ENCODE measurements at regions not wholly inside any gene's neighbourhood (a gene's known extent, or its start where the extent isn't known, plus 50 kb on each side); places are given as distances from the start of the nearest gene placed in this dataset.

DNA sequence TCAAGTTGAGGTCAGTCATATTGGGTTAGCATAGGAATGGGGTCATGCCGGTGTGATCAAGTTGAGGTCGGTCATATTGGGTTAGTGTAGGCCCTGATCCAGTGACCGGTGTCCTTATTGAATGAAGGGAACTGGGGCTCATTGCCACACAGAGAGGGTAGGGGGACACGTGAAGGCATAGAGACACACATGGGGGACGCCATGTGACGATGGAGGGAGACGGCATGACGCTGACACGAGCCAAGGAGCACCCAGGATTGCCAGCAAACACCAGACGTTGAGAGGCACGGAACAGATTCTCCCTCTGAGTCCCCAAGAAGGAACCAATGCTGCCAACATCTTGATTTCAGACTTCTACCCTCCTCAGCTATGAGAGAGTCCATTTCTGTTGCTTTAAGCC lies 136.9 kb upstream of the ZBTB40 start:
- intact Hi-C loops (cut with micrococcal nuclease), result no loop called here
- Mint-ChIP-seq H3K4me3 (no peak overlapping the region), H3K4me1 (no peaks in the 10 kb centered on the region), H3K27me3 (peaks cover 30% of the 10 kb centered on the region), H3K27ac (no peak overlapping the region), H3K9me3 (ENCODE audit: insufficient read depth) (peaks cover 3% of the 10 kb centered on the region)
- Histone ChIP-seq H2AFZ (ENCODE audit: insufficient read depth, low read depth, low read length, poor library complexity, severe bottlenecking) (no peak overlapping the region), H3K27me3 (replicated peaks in 1 of 4; ENCODE audit: control extremely low read depth in 1 of 4, control insufficient read depth in 3 of 4, insufficient read depth in 4 of 4, low read length in 3 of 4) (peaks cover 0 to 3% (median under 1%) of the 10 kb centered on the region in 4 experiments), H3K27ac (ENCODE audit: low read length in 2 of 2) (no peak overlapping the region), H3K9me3 (ENCODE audit: control extremely low read depth in 1 of 3, control insufficient read depth in 2 of 3, insufficient read depth in 1 of 3, low read length in 2 of 3) (peaks cover 0 to 4% (median 0%) of the 10 kb centered on the region in 3 donors), H3K4me1 (ENCODE audit: control insufficient read depth in 2 of 2, insufficient read depth in 2 of 2, low read length in 2 of 2) (no peaks in the 10 kb centered on the region), H4K20me1 (ENCODE audit: control insufficient read depth, insufficient read depth, low read length, poor library complexity, severe bottlenecking) (no peaks in the 10 kb centered on the region), H3K4me3 (ENCODE audit: control extremely low read depth in 1 of 5, extremely low read depth in 1 of 5, insufficient read depth in 1 of 5, low read depth in 2 of 5, low read length in 4 of 5) (no peak overlapping the region), H3K79me2 (ENCODE audit: control insufficient read depth, insufficient read depth, low read length) (no peaks in the 10 kb centered on the region), H3K9ac (ENCODE audit: low read length) (no peak overlapping the region), H3K36me3 (replicated peaks in 1 of 2; ENCODE audit: control extremely low read depth in 1 of 2, control insufficient read depth in 1 of 2, extremely low read depth in 1 of 2, insufficient read depth in 2 of 2, low read length in 1 of 2) (no peaks in the 10 kb centered on the region), H3K4me2 (replicated peaks; ENCODE audit: low read depth, low read length, poor library complexity, severe bottlenecking) (no peak overlapping the region)
- TF ChIP-seq, protein P1, sequence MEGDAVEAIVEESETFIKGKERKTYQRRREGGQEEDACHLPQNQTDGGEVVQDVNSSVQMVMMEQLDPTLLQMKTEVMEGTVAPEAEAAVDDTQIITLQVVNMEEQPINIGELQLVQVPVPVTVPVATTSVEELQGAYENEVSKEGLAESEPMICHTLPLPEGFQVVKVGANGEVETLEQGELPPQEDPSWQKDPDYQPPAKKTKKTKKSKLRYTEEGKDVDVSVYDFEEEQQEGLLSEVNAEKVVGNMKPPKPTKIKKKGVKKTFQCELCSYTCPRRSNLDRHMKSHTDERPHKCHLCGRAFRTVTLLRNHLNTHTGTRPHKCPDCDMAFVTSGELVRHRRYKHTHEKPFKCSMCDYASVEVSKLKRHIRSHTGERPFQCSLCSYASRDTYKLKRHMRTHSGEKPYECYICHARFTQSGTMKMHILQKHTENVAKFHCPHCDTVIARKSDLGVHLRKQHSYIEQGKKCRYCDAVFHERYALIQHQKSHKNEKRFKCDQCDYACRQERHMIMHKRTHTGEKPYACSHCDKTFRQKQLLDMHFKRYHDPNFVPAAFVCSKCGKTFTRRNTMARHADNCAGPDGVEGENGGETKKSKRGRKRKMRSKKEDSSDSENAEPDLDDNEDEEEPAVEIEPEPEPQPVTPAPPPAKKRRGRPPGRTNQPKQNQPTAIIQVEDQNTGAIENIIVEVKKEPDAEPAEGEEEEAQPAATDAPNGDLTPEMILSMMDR (IDR thresholded peaks at IDR 0.05), result no peak
- TF ChIP-seq EZH2 (IDR thresholded peaks at IDR 0.05; ENCODE audit: borderline replicate concordance, insufficient read depth, low read depth, low read length, poor library complexity, severe bottlenecking), result no peak
- no peak for ATAC-seq (ENCODE audit: low read depth)
- CTCF ChIA-PET, result no interaction called here
- POLR2A ChIA-PET, result no interaction called here
- WGBS (ENCODE audit: insufficient coverage), result 83% methylated on average over 11 of the region's 11 CpGs
- DNase-seq, result no peak

GRCh38 chr1:22315315-22316078 lies 136.2 kb upstream of the ZBTB40 start:
- DNase-seq (no peak), ATAC-seq (ENCODE audit: low read depth) (no peak)
- intact Hi-C loops (cut with micrococcal nuclease), result no loop called here
- Mint-ChIP-seq H3K27me3 (peaks cover 27% of the 10 kb centered on the region), H3K27ac (no peak overlapping the region), H3K4me3 (no peak overlapping the region), H3K9me3 (ENCODE audit: insufficient read depth) (no peaks in the 10 kb centered on the region), H3K4me1 (no peaks in the 10 kb centered on the region)
- TF ChIP-seq, protein P1 (IDR thresholded peaks at IDR 0.05), result no peak
- no peak for TF ChIP-seq EZH2 (IDR thresholded peaks at IDR 0.05; ENCODE audit: borderline replicate concordance, insufficient read depth, low read depth, low read length, poor library complexity, severe bottlenecking)
- Histone ChIP-seq H3K27ac (ENCODE audit: low read length in 2 of 2) (no peak overlapping the region), H3K4me2 (replicated peaks; ENCODE audit: low read depth, low read length, poor library complexity, severe bottlenecking) (no peak overlapping the region), H3K4me1 (ENCODE audit: control insufficient read depth in 2 of 2, insufficient read depth in 2 of 2, low read length in 2 of 2) (no peaks in the 10 kb centered on the region), H2AFZ (ENCODE audit: insufficient read depth, low read depth, low read length, poor library complexity, severe bottlenecking) (no peak overlapping the region), H3K36me3 (replicated peaks in 1 of 2; ENCODE audit: control extremely low read depth in 1 of 2, control insufficient read depth in 1 of 2, extremely low read depth in 1 of 2, insufficient read depth in 2 of 2, low read length in 1 of 2) (no peaks in the 10 kb centered on the region), H4K20me1 (ENCODE audit: control insufficient read depth, insufficient read depth, low read length, poor library complexity, severe bottlenecking) (no peaks in the 10 kb centered on the region), H3K79me2 (ENCODE audit: control insufficient read depth, insufficient read depth, low read length) (no peaks in the 10 kb centered on the region), H3K9ac (ENCODE audit: low read length) (no peak overlapping the region), H3K4me3 (ENCODE audit: control extremely low read depth in 1 of 5, extremely low read depth in 1 of 5, insufficient read depth in 1 of 5, low read depth in 2 of 5, low read length in 4 of 5) (no peak overlapping the region), H3K27me3 (replicated peaks in 1 of 4; ENCODE audit: control extremely low read depth in 1 of 4, control insufficient read depth in 3 of 4, insufficient read depth in 4 of 4, low read length in 3 of 4) (peaks cover 0 to 3% (median 1%) of the 10 kb centered on the region in 4 experiments), H3K9me3 (ENCODE audit: control extremely low read depth in 1 of 3, control insufficient read depth in 2 of 3, insufficient read depth in 1 of 3, low read length in 2 of 3) (peaks cover 0 to 2% (median 0%) of the 10 kb centered on the region in 3 donors)
- ChIA-PET POLR2A (no interaction called here), CTCF (no interaction called here)
- 81% methylated on average over 20 of the region's 21 CpGs for WGBS (ENCODE audit: insufficient coverage)
